GM12872 (cell line): ENCODE measurements at regions not wholly inside any gene's neighbourhood (a gene's known extent, or its start where the extent isn't known, plus 50 kb on each side); places are given as distances from the start of the nearest gene placed in this dataset.

Source experiments
- CTCF ChIP-seq: IDR thresholded peaks from 3 replicates; pipeline ENCODE4 v1.5.1; 2011; ENCODE audit warnings: low read depth, mild to moderate bottlenecking, low read length, moderate library complexity; ENCODE audit not compliant: insufficient read depth

GRCh38 chr13:106691861-106692260 is 123.9 kb upstream of the ARGLU1 start:
- no peak for TF ChIP-seq CTCF

DNA sequence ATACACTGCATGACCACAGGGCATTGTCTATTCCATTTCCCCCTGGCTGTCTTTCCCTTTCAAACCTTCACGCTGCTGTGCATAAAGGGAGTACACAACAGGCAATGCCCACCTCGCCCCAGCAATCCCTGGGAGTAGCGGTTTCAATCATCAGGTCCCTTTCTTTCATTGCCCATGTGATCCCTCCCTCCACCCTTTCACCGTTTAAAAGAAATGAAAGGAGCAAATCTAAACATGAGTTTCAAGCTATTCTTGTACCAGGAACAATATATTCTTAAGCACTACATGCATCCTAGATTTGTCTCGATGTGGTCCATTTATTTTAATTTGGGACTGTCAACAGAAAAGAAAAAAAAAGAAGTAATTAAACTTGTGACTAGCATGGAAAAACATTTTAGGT is 123.4 kb upstream of the ARGLU1 start:
- no peak for TF ChIP-seq CTCF

DNA sequence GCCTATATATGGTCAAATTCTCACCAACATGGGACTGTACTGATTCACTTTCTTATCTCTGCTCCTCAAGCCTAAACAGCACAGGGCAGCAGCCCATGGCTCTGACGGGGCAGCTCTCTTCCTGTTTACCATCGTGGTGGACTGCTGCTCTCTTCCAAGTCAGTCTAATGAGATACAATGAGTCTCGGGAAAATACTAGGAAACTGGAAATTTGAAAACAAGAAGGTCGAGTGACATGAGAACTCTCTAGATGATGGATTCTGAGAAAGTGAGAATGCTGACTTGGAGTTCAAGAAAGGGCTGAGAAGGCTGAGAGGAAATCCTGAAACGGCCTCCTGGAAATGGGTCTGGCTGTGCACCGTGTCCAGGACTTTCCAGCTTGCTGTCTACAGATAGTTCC is 122.8 kb upstream of the ARGLU1 start:
- TF ChIP-seq CTCF: no peak

DNA sequence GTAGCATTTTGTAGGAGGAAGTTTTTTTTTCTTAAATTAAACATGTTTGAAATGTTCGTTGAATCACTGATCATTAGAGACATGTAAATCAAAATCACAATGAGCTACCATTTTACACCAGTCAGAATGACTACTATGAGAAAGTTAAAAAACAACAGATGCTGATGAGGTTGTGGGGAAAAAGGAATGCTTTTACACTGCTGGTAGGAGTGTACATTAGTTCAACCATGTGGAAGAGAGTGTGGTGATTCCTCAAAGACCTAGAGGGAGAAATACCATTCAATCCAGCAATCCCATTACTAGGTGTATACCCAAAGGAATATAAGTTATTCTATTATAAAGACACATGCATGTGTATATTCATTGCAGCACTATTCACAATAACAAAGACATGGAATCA is 122.0 kb upstream of the ARGLU1 start:
- no peak for TF ChIP-seq CTCF

- TF ChIP-seq CTCF: no peak
Observed at GRCh38 chr13:106688940-106689339, 121.0 kb upstream of the ARGLU1 start.

GRCh38 chr13:106686163-106686562 is 118.2 kb upstream of the ARGLU1 start:
- no peak for TF ChIP-seq CTCF

GRCh38 chr13:106685143-106685542 is 117.2 kb upstream of the ARGLU1 start:
- TF ChIP-seq CTCF: no peak

DNA sequence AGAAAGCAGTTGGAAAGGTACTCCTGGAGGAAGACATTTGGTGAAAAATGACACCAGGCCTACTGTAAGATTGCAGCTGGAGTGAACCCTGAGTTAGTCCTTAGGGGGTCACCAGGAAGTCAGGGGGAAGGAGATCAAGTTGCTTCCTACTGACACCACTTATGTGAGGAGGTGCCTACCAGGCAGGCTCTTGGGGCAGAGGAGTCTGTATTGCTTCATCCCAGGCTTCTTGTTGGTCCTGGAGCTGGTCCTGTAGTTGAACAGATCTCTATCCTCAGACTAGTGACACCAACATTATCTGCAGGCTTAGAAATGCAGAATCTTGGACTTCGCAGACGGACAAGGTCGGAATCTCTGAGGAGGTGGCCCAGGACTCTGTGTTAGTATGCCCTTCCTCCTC is 116.0 kb upstream of the ARGLU1 start:
- no peak for TF ChIP-seq CTCF
